ENCODE measurements at regions not wholly inside any gene's neighbourhood (a gene's known extent, or its start where the extent isn't known, plus 50 kb on each side); places are given as distances from the start of the nearest gene placed in this dataset.

DNA sequence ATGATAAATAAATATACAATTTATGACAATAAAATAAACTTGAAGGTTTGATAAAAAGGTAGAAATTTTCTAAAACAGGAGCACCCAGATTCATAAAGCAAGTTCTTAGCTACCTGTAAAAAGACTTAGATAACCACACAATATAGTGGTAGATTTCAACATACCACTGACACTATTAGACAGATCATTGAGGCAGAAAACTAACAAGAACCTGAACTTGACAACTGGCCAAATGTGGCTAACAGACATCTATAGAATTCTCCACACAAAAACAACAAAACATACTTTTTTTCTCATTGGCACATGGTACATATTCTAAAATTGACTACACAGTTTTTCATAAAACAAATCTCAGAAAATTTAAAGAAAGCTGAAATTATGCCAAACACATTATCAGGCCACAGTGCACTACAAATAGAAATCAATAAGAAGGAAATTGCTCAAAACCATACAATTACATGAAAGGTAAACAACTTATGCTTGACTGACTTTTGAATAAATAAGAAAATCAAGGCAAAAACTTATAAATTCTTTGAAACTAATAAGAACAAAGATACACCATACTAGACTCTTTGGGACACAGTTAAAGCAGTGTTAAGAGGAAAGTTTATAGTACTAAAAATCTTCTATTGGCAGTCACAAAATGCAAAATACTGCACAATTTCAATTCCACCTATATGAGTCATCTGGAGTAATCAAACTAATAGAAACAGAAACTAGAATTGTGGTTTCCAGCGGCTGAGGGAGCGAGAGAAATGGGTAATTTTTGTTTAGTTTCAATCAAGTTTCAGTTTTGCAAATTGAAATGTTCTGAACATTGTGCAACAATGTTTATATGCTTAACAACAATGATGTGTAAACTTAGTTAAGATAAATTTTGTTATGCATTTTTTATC is 925.6 kb downstream of the SH3BGRL start:
- no peak for TF ChIP-seq TAF1 (IDR thresholded peaks at IDR 0.05; ENCODE audit: low read depth, low read length)
- TF ChIP-seq POLR2AphosphoS5 (IDR thresholded peaks at IDR 0.05; ENCODE audit: low read depth, low read length) = no peak
- no peak for TF ChIP-seq SPI1 (IDR thresholded peaks at IDR 0.05; ENCODE audit: low read depth, low read length)
- no peak for TF ChIP-seq POLR2A (IDR thresholded peaks at IDR 0.05; ENCODE audit: low read depth, low read length)
- no peak for TF ChIP-seq PAX5 (IDR thresholded peaks at IDR 0.05; ENCODE audit: insufficient read depth, low read length, severe bottlenecking)

Measured in GM12891 (cell line).